ENCODE measurements at regions not wholly inside any gene's neighbourhood (a gene's known extent, or its start where the extent isn't known, plus 50 kb on each side); places are given as distances from the start of the nearest gene placed in this dataset.
"Not testable (repeated sequence)": the region's sequence is repeated elsewhere in the genome, so short reads cannot be mapped to it uniquely, and the experiment has no call there.

- TF ChIP-seq CTCF (IDR thresholded peaks at IDR 0.05; ENCODE audit: low read depth, low read length) = no peak
- no peak overlapping the region for H3K27ac ChIP-seq
- H3K9me3 ChIP-seq (ENCODE audit: severe bottlenecking) = no peaks in the 10 kb centered on the region
- no peaks in the 10 kb centered on the region for H3K36me3 ChIP-seq
- no peak overlapping the region for H3K4me3 ChIP-seq (ENCODE audit: low read depth, low read length)
- H3K27me3 ChIP-seq (ENCODE audit: insufficient read depth, low read depth, severe bottlenecking) = peaks cover 37% of the 10 kb centered on the region
- DNase-seq = no peak
Measured at GRCh38 chr3:5899014-5899761, 711.7 kb downstream of the EDEM1 start.

- peaks cover 13% of the 10 kb centered on the region for H3K27me3 ChIP-seq (ENCODE audit: insufficient read depth, low read depth, severe bottlenecking)
- no peak for DNase-seq
- H3K27ac ChIP-seq = no peak overlapping the region
- no peaks in the 10 kb centered on the region for H3K36me3 ChIP-seq
- no peak overlapping the region for H3K4me3 ChIP-seq (ENCODE audit: low read depth, low read length)
- H3K9me3 ChIP-seq (ENCODE audit: severe bottlenecking) = no peaks in the 10 kb centered on the region
- TF ChIP-seq CTCF (IDR thresholded peaks at IDR 0.05; ENCODE audit: low read depth, low read length) = no peak
Measured at GRCh38 chr3:5917932-5918331, 730.4 kb downstream of the EDEM1 start.

GRCh38 chr3:5918626-5919025, 731.1 kb downstream of the EDEM1 start:
- Histone ChIP-seq H3K27me3 (ENCODE audit: insufficient read depth, low read depth, severe bottlenecking) (peaks cover 15% of the 10 kb centered on the region), H3K9me3 (ENCODE audit: severe bottlenecking) (no peaks in the 10 kb centered on the region), H3K27ac (no peak overlapping the region), H3K36me3 (no peaks in the 10 kb centered on the region), H3K4me3 (ENCODE audit: low read depth, low read length) (no peak overlapping the region)
- DNase-seq = no peak
- no peak for TF ChIP-seq CTCF (IDR thresholded peaks at IDR 0.05; ENCODE audit: low read depth, low read length)

GRCh38 chr3:5929027-5929426, 741.5 kb downstream of the EDEM1 start:
- TF ChIP-seq CTCF (IDR thresholded peaks at IDR 0.05; ENCODE audit: low read depth, low read length) = no peak
- DNase-seq = no peak
- no peak overlapping the region for H3K4me3 ChIP-seq (ENCODE audit: low read depth, low read length)

GRCh38 chr3:5944061-5944460, 756.6 kb downstream of the EDEM1 start:
- not testable (repeated sequence) for H3K27me3 ChIP-seq (ENCODE audit: insufficient read depth, low read depth, severe bottlenecking); H3K36me3 ChIP-seq; H3K4me3 ChIP-seq (ENCODE audit: low read depth, low read length); DNase-seq; H3K27ac ChIP-seq; H3K9me3 ChIP-seq (ENCODE audit: severe bottlenecking)

More at GRCh38 chr3:5929027-5929426, 741.5 kb downstream of the EDEM1 start:
- peaks cover 12% of the 10 kb centered on the region for H3K27me3 ChIP-seq (ENCODE audit: insufficient read depth, low read depth, severe bottlenecking)
- H3K36me3 ChIP-seq = no peaks in the 10 kb centered on the region
- no peaks in the 10 kb centered on the region for H3K9me3 ChIP-seq (ENCODE audit: severe bottlenecking)
- no peak overlapping the region for H3K27ac ChIP-seq

- TF ChIP-seq CTCF (IDR thresholded peaks at IDR 0.05; ENCODE audit: low read depth, low read length) = no peak
- Histone ChIP-seq H3K4me3 (ENCODE audit: low read depth, low read length) (no peak overlapping the region), H3K9me3 (ENCODE audit: severe bottlenecking) (no peaks in the 10 kb centered on the region), H3K36me3 (no peaks in the 10 kb centered on the region), H3K27me3 (ENCODE audit: insufficient read depth, low read depth, severe bottlenecking) (peaks cover 16% of the 10 kb centered on the region), H3K27ac (no peak overlapping the region)
- DNase-seq = no peak
Measured at GRCh38 chr3:5948084-5948483, 760.6 kb downstream of the EDEM1 start.

Data from WERI-Rb-1 (cell line).